Ectodermal cell (in vitro differentiated cells): ENCODE measurements at regions not wholly inside any gene's neighbourhood (a gene's known extent, or its start where the extent isn't known, plus 50 kb on each side); places are given as distances from the start of the nearest gene placed in this dataset.

Source experiments
- H3K27ac ChIP-seq: 2 replicates; pipeline ENCODE4 v1.7.0; 2013; ENCODE audit warnings: mild to moderate bottlenecking, low read depth, low read length; ENCODE audit not compliant: insufficient read depth, poor library complexity, severe bottlenecking
- H3K27me3 ChIP-seq: 2 replicates; pipeline ENCODE4 v1.7.0; 2013; ENCODE audit warnings: mild to moderate bottlenecking, low read length; ENCODE audit not compliant: insufficient read depth, control insufficient read depth, poor library complexity, severe bottlenecking
- H3K36me3 ChIP-seq: one replicate; pipeline ENCODE4 v1.7.0; 2013; ENCODE audit warnings: low read length; ENCODE audit not compliant: control insufficient read depth, insufficient read depth
- H3K4me1 ChIP-seq: one replicate; pipeline ENCODE4 v1.7.0; 2013; ENCODE audit warnings: low read length; ENCODE audit not compliant: control insufficient read depth, insufficient read depth
- H3K4me3 ChIP-seq: 2 replicates; pipeline ENCODE4 v1.7.0; 2013; ENCODE audit warnings: low read depth, low read length, control low read depth; ENCODE audit not compliant: insufficient read depth
- H3K9me3 ChIP-seq: 2 replicates; pipeline ENCODE4 v1.7.0; 2013; ENCODE audit warnings: mild to moderate bottlenecking, low read length, moderate library complexity; ENCODE audit not compliant: control insufficient read depth
- WGBS, 2 experiments: methylation state at CpG; one replicate each; pipeline ENCODE4 v1.1.7; 2013; ENCODE audit warnings: missing lambda C conversion rate in 2 of 2; 5-methylcytosine and 5-hydroxymethylcytosine counted together

DNA sequence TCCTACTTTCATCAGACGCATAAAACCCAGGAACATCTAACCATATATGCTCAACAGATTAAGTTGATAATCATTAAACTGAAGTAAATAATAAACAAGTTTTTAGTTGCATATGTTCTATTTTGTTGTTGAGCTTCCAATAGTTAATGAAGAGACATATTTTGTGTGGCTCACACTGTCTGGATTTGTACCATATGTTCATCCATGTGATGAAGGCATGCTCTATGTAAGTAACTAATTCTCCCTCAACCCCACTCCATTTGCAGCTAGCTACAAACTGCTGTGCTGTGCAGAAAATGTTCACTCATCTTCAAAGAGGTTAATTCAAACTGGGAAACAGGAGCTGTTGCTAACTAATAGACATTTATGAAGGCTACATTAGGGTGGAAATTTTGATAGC, 589.7 kb upstream of the LRRC4C start:
- no CpG with 5 or more reads among the region's 1 CpG for WGBS, 2 experiments
- Histone ChIP-seq H3K27ac (no peak overlapping the region), H3K4me3 (no peak overlapping the region), H3K9me3 (no peaks in the 10 kb centered on the region), H3K36me3 (no peaks in the 10 kb centered on the region), H3K4me1 (no peaks in the 10 kb centered on the region), H3K27me3 (no peaks in the 10 kb centered on the region)

DNA sequence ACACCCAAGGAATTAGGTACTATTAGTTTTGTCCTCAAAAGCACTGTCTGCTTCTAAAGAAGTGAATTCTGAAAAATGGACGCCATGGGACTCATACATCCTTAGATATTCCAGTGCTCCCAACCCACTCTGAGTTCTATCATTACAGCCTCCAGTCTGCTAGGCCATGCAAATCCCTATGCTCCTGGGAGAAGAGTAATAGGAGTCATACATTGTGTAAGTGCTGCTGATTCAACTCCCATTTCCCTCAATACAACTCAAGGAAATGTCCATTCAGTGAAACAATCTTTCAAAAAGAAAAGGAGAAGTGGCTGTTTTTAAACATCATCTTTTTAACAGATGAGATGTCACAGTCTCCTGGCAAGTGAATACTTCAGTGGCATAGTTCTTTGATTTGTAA, 590.2 kb upstream of the LRRC4C start:
- Histone ChIP-seq H3K36me3 (no peaks in the 10 kb centered on the region), H3K9me3 (no peaks in the 10 kb centered on the region), H3K27ac (no peak overlapping the region), H3K4me3 (no peak overlapping the region), H3K27me3 (no peaks in the 10 kb centered on the region), H3K4me1 (no peaks in the 10 kb centered on the region)
- WGBS, 2 experiments = 86 to 100% methylated on average over 1 of the region's 1 CpG

DNA sequence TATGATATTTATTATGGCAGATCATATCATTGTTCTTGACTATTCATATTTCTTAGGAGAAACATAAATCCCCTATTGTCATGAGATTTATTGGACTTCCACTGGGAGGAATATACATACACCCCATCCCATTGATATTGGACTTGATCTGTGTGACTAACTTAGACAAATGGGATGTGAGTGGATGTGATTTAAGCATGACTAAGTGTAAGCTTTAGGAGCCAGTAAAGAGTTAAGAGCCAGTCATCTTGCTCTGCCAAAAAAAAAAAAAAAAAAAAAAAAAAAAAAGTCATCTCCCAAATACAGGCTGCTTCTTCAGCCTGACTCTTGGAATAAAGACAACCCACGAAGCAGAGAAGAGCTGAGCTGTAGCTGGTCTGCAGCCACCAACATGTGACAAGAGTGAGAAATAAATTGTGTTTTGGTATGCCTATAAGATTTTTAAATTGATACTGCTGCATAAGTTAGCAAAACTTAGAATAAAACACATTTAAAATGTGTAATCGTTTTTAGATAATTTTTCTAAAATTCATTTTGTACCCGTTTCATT, 595.0 kb upstream of the LRRC4C start:
- Histone ChIP-seq H3K9me3 (no peaks in the 10 kb centered on the region), H3K27me3 (no peaks in the 10 kb centered on the region), H3K27ac (no peak overlapping the region), H3K4me3 (no peak overlapping the region), H3K36me3 (no peaks in the 10 kb centered on the region), H3K4me1 (no peaks in the 10 kb centered on the region)
- WGBS, 2 experiments = 92 to 94% methylated on average over 3 of the region's 3 CpGs

DNA sequence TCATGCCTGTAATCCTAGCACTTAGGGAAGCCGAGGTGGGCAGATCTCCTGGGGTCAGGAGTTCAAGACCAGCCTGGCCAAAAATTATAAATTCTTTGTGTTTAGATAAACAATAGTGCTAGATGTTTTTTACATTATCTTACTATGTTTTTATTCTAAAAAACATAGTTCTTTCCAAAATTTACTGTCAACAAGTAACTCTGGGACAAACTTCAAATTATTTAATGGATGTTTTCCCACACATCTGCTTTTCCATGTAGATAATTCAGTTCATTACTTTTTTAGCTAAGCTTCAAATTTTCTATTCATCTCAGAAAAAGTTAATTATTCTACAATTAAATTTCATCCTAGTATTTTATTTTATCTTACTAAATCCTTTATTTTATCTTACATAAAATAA, 596.2 kb upstream of the LRRC4C start:
- Histone ChIP-seq H3K4me1 (no peaks in the 10 kb centered on the region), H3K27me3 (no peaks in the 10 kb centered on the region), H3K27ac (no peak overlapping the region), H3K9me3 (no peaks in the 10 kb centered on the region), H3K4me3 (no peak overlapping the region), H3K36me3 (no peaks in the 10 kb centered on the region)
- 88 to 100% methylated on average over 1 of the region's 1 CpG for WGBS, 2 experiments

DNA sequence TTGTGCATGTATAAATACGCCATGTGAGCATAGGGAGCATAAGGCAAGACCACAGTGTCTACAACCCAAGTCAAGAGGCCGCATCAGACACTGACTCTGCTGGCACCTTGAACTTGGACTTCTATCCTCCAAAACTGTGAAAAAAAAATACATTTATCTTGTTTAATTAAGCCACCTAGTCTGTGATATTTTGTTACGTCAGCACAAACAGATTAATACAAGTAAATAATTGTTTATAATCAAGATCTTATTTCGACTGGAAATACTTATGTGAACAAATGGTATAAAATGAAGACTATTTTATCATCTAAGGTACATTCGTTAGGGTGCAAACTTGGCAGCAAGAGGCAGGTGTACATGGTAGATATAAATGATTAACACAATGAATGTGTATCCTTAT, 599.3 kb upstream of the LRRC4C start:
- Histone ChIP-seq H3K4me1 (no peaks in the 10 kb centered on the region), H3K36me3 (no peaks in the 10 kb centered on the region), H3K27ac (no peak overlapping the region), H3K27me3 (no peaks in the 10 kb centered on the region), H3K9me3 (no peaks in the 10 kb centered on the region), H3K4me3 (no peak overlapping the region)
- 94 to 98% methylated on average over 3 to 5 of the region's 5 CpGs for WGBS, 2 experiments

DNA sequence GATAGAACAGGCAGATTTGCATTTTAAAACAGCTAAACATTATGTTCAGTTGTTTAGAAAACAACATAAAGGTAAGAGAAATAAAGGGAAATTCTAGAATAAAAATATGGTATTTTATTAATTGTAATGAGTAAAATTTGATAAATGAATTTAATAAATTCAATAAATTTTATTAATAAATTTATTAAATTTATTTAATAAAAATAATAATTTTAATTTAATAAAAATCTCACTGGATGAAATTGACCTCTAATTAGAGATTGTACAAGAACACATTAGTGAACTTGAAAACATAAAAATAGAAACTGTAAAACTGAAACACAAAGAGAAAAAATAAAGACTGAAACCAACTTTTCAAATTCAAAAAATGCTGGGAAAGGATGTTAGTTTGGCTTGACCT, 605.7 kb upstream of the LRRC4C start:
- H3K36me3 ChIP-seq = no peaks in the 10 kb centered on the region
- no peaks in the 10 kb centered on the region for H3K9me3 ChIP-seq
- H3K4me3 ChIP-seq = no peak overlapping the region
- H3K27me3 ChIP-seq = no peaks in the 10 kb centered on the region
- H3K27ac ChIP-seq = no peak overlapping the region
- no peaks in the 10 kb centered on the region for H3K4me1 ChIP-seq

DNA sequence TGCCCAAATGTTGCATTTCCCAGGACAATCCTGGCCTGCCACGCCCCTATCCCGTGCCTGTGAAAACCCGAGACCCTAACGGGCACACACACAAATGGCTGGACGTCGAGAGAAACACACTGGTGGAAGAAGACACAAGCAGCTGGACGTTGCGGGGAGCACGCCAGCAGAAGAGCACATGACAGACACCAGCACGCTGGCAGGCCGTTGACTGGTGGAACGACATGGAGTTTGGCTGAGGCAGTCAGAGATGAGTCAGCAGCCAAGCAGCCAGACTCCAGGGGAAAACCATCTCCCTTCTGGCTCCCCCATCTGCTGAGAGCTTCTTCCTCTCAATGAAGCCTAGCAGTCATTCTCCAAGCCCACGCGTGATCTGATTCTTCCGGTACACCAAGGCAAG, 606.7 kb upstream of the LRRC4C start:
- H3K4me1 ChIP-seq = no peaks in the 10 kb centered on the region
- H3K9me3 ChIP-seq = no peaks in the 10 kb centered on the region
- WGBS, 2 experiments = 93 to 94% methylated on average over 15 of the region's 15 CpGs
- no peaks in the 10 kb centered on the region for H3K27me3 ChIP-seq
- no peak overlapping the region for H3K27ac ChIP-seq
- no peak overlapping the region for H3K4me3 ChIP-seq
- no peaks in the 10 kb centered on the region for H3K36me3 ChIP-seq

DNA sequence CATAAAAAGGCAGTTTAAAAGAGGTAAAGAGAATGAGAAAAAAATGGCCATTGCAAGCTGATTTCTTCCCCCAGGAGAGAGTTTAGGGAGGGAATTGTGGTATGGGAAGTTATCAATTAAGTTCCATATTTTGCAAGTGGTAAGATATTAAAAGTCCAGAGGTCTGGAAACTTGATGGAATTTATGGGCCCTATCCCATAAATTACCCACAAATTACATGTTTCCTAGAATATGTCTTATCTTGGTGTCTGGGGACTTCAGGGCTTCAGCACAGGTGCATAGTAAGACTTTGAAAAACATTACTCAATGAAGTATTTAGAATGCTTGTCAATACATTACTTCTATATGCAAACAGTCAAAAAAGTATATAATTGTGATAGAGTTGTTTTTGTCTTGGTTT, 614.9 kb upstream of the LRRC4C start:
- Histone ChIP-seq H3K4me1 (no peaks in the 10 kb centered on the region), H3K27ac (no peak overlapping the region), H3K36me3 (no peaks in the 10 kb centered on the region), H3K4me3 (no peak overlapping the region), H3K9me3 (no peaks in the 10 kb centered on the region), H3K27me3 (no peaks in the 10 kb centered on the region)

DNA sequence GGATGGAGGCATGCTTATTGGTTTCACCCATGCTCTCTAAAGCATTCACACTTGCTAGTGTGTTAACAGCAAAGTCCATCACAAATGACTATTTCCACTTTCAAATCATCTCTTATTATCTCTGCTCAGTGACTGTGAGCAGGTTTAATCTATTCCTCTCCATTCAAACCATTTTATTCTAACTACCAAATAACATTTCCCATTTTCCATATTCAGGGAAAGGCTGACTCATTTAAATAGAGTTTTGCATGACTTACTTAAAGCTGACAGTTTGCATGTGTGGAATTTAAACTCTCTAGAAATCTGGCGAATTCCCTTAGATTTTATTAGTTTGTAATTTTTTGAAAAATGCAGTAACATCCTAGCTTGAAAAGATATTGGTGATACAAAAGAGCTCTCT, 615.7 kb upstream of the LRRC4C start:
- Histone ChIP-seq H3K9me3 (no peaks in the 10 kb centered on the region), H3K27ac (no peak overlapping the region), H3K36me3 (no peaks in the 10 kb centered on the region), H3K4me3 (no peak overlapping the region), H3K27me3 (no peaks in the 10 kb centered on the region), H3K4me1 (no peaks in the 10 kb centered on the region)
- 86 to 100% methylated on average over 1 of the region's 1 CpG for WGBS, 2 experiments

DNA sequence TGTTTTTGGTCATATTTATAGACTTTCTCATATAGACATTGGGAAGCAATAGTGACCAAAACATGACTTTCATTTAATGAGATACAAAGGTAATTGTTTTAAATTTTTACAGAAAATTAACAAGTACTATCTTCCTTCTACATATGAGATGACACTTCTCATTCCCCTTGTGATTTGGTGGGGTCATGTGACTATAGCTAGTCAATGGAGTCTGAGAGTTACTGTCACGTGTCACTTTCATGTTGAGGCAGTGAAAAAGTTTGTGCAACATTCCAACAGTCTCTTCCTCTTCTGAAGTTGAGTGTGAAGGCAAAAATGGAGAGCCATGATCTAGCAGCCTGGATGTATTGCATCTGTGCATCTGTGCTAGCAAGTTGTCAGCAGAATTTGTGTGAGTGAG, 618.3 kb upstream of the LRRC4C start:
- H3K4me3 ChIP-seq = no peak overlapping the region
- no peaks in the 10 kb centered on the region for H3K27me3 ChIP-seq
- no peaks in the 10 kb centered on the region for H3K36me3 ChIP-seq
- no peaks in the 10 kb centered on the region for H3K9me3 ChIP-seq
- WGBS, 2 experiments = 81 to 89% methylated on average over 1 of the region's 1 CpG
- no peaks in the 10 kb centered on the region for H3K4me1 ChIP-seq
- H3K27ac ChIP-seq = no peak overlapping the region

DNA sequence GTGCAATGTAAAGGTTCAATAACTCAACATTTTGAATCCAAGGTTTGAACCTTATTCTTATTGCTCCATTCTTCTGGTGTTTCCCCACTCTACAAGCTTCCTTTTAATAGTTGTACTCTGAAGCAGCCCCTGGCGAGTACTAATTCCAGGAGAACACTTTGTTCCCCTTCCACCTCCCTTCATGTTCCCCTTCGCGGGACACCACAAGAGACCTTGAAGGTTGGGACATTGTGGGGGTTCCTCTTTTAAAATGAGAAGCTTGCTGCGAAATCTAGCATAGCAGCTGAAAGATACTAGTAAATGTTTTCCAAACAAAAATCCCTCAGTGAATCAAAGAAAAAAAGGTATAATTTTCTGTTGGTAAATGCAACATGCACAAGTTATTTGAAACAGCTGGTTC, 626.3 kb upstream of the LRRC4C start:
- H3K4me3 ChIP-seq = no peak overlapping the region
- WGBS, 2 experiments = 92 to 93% methylated on average over 1 to 3 of the region's 4 CpGs
- H3K36me3 ChIP-seq = no peaks in the 10 kb centered on the region

More for the DNA sequence above, 626.3 kb upstream of the LRRC4C start:
- Histone ChIP-seq H3K27ac (no peak overlapping the region), H3K4me1 (no peaks in the 10 kb centered on the region), H3K27me3 (no peaks in the 10 kb centered on the region), H3K9me3 (no peaks in the 10 kb centered on the region)
